HepG2 (cell line): ENCODE measurements at regions not wholly inside any gene's neighbourhood (a gene's known extent, or its start where the extent isn't known, plus 50 kb on each side); places are given as distances from the start of the nearest gene placed in this dataset.

ENCODE experiments used
- MLXIP ChIP-seq: sonication (generic); formaldehyde crosslinking; IDR thresholded peaks from 2 replicates; pipeline ENCODE4 v1.9.0; 2021; ENCODE audit warnings: missing genetic modification reagents, borderline replicate concordance
- SOX13 ChIP-seq, 3 experiments: fragments of 450-650 bp in 1 of 3; sonication (generic) in 1 of 3; formaldehyde crosslinking in 1 of 3; IDR thresholded peaks in 2 of 3; conservative IDR thresholded peaks in 1 of 3; 2 replicates each; pipeline versions ENCODE4 v1.5.0 to v1.6.1; 2016 to 2020; ENCODE audit warnings: antibody characterized with exemption in 1 of 3, mild to moderate bottlenecking in 1 of 3, missing compliant biosample characterization in 1 of 3, missing genetic modification reagents in 1 of 3, moderate library complexity in 1 of 3
- SP1 ChIP-seq, 2 experiments: fragments of 450-650 bp in 1 of 2; sonication (generic) in 1 of 2; formaldehyde crosslinking in 1 of 2; IDR thresholded peaks; 2 replicates each; pipeline versions ENCODE4 v1.4.0 to v1.6.1; 2016 to 2020; ENCODE audit warnings: missing genetic modification reagents in 1 of 2
- ZNF142 ChIP-seq: sonication (generic); formaldehyde crosslinking; IDR thresholded peaks from 2 replicates; pipeline ENCODE4 v1.4.0; 2020; ENCODE audit warnings: missing genetic modification reagents
- ZNF674 ChIP-seq: sonication (generic); formaldehyde crosslinking; IDR thresholded peaks from 2 replicates; pipeline ENCODE4 v1.5.0; 2020; ENCODE audit warnings: low read depth, mild to moderate bottlenecking, missing genetic modification reagents

DNA sequence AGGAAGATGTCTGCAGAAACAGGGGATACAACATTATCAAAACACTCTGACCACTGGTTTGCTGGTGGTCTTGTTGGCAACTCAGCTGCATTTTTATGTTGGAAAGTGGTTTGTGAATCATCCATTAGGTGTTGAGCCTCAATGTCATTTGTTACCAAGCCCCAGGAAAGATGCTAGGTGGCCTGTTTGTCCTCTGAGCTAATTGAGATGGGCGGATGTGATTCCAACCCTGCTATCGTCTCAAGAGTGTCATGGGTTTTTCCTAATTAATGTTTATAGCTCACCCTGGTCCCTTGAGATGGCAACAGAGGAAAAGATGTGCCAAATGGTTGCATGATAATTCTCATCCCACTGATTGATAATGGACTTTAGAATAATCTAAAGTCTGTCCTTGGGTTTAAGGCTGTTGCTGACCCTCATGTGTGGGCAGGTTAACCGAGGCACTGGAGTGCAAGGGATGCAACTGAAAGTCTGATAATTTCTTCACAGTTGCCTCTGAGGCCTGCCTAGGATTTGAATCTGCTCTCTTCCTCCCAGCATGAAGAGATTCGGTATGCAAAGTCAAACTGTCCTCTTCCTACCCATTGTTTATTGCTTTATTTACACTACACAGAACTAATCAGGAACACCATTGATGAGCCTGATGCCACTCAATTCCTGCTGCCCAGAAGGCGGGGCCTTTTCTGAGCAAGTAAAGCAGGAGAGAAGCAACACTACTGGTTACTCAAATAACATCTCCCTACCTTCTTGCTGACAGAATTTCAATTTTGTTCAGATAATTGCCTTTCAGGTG is 166.2 kb upstream of the TBC1D5 start (continued):
- no peak for TF ChIP-seq MLXIP
- TF ChIP-seq SP1 (IDR thresholded peaks at IDR 0.05), result no peak
- no peak for TF ChIP-seq SP1 (CRISPR knock-in tag; IDR thresholded peaks at IDR 0.05)
- TF ChIP-seq SOX13 (IDR thresholded peaks at IDR 0.05), result no peak
- no peak for TF ChIP-seq SOX13 (CRISPR knock-in tag; conservative IDR thresholded peaks at IDR 0.05 in 1 of 2, IDR thresholded peaks at IDR 0.05 in 1 of 2)
- no peak for TF ChIP-seq ZNF674
- TF ChIP-seq ZNF142, result no peak
